HepG2 (cell line): ENCODE measurements at regions not wholly inside any gene's neighbourhood (a gene's known extent, or its start where the extent isn't known, plus 50 kb on each side); places are given as distances from the start of the nearest gene placed in this dataset.

ENCODE experiments used
- FOXM1 ChIP-seq: sonication (generic); formaldehyde crosslinking; IDR thresholded peaks from 2 replicates; pipeline ENCODE4 v1.5.0; 2020; ENCODE audit warnings: missing genetic modification reagents
- GABPA ChIP-seq, 2 experiments: IDR thresholded peaks; 2 replicates each; pipeline ENCODE4 v1.6.1; 2011 to 2016; ENCODE audit warnings: low read depth in 2 of 2, low read length in 1 of 2, missing biosample characterization in 1 of 2, missing genetic modification characterization in 1 of 2
- NFIB ChIP-seq: sonication (generic); formaldehyde crosslinking; IDR thresholded peaks from 2 replicates; pipeline ENCODE4 v1.9.0; 2021; ENCODE audit warnings: missing genetic modification reagents, mild to moderate bottlenecking, borderline replicate concordance
- POLR2A ChIP-seq, 2 experiments: IDR thresholded peaks; 2 replicates each; pipeline ENCODE4 v1.6.1; 2011; ENCODE audit warnings: low read depth in 2 of 2, low read length in 2 of 2, mild to moderate bottlenecking in 1 of 2, moderate library complexity in 1 of 2; ENCODE audit not compliant: insufficient read depth in 1 of 2
- ZNF124 ChIP-seq: sonication (generic); formaldehyde crosslinking; IDR thresholded peaks from 2 replicates; pipeline ENCODE4 v1.4.0; 2020; ENCODE audit warnings: missing genetic modification reagents
- ZNF792 ChIP-seq: IDR thresholded peaks from 2 replicates; pipeline ENCODE4 v1.6.1; 2016

- no peak for TF ChIP-seq GABPA (IDR thresholded peaks at IDR 0.05; ENCODE audit: low read depth, low read length)
- no peak for TF ChIP-seq GABPA (CRISPR knock-in tag; IDR thresholded peaks at IDR 0.05; ENCODE audit: low read depth)
- no peak for TF ChIP-seq FOXM1 (CRISPR knock-in tag)
- no peak for TF ChIP-seq POLR2A (IDR thresholded peaks at IDR 0.05; ENCODE audit: insufficient read depth in 1 of 2, low read depth in 2 of 2, low read length in 2 of 2)
- no peak for TF ChIP-seq NFIB (CRISPR knock-in tag)
- TF ChIP-seq ZNF792, result no peak
- no peak for TF ChIP-seq ZNF124
These were observed 110.0 kb upstream of the JCAD start for GRCh38 chr10:30169342-30169741.
